B cell (primary cell): ENCODE measurements at regions not wholly inside any gene's neighbourhood (a gene's known extent, or its start where the extent isn't known, plus 50 kb on each side); places are given as distances from the start of the nearest gene placed in this dataset.

Source experiments
- CTCF ChIP-seq: fragments of 200-600 bp; IDR thresholded peaks from one replicate; pipeline ENCODE4 v1.8.0; 2022; ENCODE audit warnings: antibody characterized with exemption, mild to moderate bottlenecking
- EZH2 ChIP-seq: IDR thresholded peaks from 2 replicates; pipeline ENCODE4 v1.6.1; 2012; ENCODE audit warnings: borderline replicate concordance, low read depth, mild to moderate bottlenecking, moderate library complexity, low read length; ENCODE audit not compliant: insufficient read depth, poor library complexity, severe bottlenecking

- TF ChIP-seq CTCF = no peak
- TF ChIP-seq EZH2 = no peak
Measured at GRCh38 chr4:115609631-115610030, 496.2 kb upstream of the NDST4 start.
